OCI-LY7 (cell line): ENCODE measurements at regions not wholly inside any gene's neighbourhood (a gene's known extent, or its start where the extent isn't known, plus 50 kb on each side); places are given as distances from the start of the nearest gene placed in this dataset.

Experiments used
- CTCF ChIP-seq: fragments of 200-600 bp; sonication (generic); conservative IDR thresholded peaks from 2 replicates; pipeline ENCODE4 v1.5.1; 2014; ENCODE audit warnings: mild to moderate bottlenecking, antibody characterized with exemption, low read length, moderate library complexity, mixed read lengths
- EZH2phosphoT487 ChIP-seq: fragments of 200-600 bp; sonication (generic); IDR thresholded peaks from 2 replicates; pipeline ENCODE4 v1.6.1; 2018; ENCODE audit warnings: low read depth, borderline replicate concordance, mild to moderate bottlenecking, mixed run types, antibody characterized with exemption, low read length, moderate library complexity, mixed read lengths

DNA sequence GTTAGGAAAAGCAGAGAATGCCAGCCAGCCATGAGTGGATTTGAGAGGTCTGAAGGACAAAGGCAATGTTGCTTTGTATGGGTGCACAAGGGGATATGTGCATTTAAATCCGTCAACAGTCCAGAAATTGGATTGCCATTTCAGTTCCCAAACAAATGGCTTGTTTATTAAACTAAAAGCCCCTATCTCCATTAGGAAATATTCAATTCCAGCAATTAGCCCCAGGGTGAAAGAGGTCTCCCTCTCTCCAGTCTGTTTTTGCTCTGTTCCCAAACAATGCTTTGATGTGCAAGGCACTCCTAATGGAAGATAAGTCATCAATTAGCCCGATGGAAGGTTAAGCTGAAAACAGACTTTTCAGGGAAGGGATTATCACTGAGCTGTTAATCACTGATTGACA is 101.3 kb downstream of the C9orf152 start:
- TF ChIP-seq CTCF (no peak), EZH2phosphoT487 (no peak)
